ENCODE measurements at regions not wholly inside any gene's neighbourhood (a gene's known extent, or its start where the extent isn't known, plus 50 kb on each side); places are given as distances from the start of the nearest gene placed in this dataset.

GRCh38 chr5:6250121-6250520 lies 128.2 kb downstream of the MED10 start:
- H3F3A ChIP-seq (ENCODE audit: insufficient read depth, low read length, poor library complexity, severe bottlenecking) = no peaks in the 10 kb centered on the region
- H3K9ac ChIP-seq (ENCODE audit: low read length) = no peak overlapping the region
- no peaks in the 10 kb centered on the region for H3K9me2 ChIP-seq (ENCODE audit: insufficient read depth, low read length)
- H3K27ac ChIP-seq (ENCODE audit: low read length) = no peak overlapping the region
- no peaks in the 10 kb centered on the region for H3K27me3 ChIP-seq (ENCODE audit: insufficient read depth, low read depth, low read length)
- H3K4me3 ChIP-seq (ENCODE audit: low read length) = no peak overlapping the region
- no peaks in the 10 kb centered on the region for H3K79me2 ChIP-seq (replicated peaks; ENCODE audit: insufficient read depth, low read length)
- TF ChIP-seq SMC3 (conservative IDR thresholded peaks at IDR 0.05; ENCODE audit: poor library complexity) = no peak
- TF ChIP-seq CTCF (IDR thresholded peaks at IDR 0.05; ENCODE audit: poor library complexity, severe bottlenecking) = no peak
- no peak for TF ChIP-seq RAD21 (conservative IDR thresholded peaks at IDR 0.05)
- TF ChIP-seq TAF1 (IDR thresholded peaks at IDR 0.05; ENCODE audit: low read depth) = no peak
- no peak for TF ChIP-seq POLR2AphosphoS5 (IDR thresholded peaks at IDR 0.05)
- TF ChIP-seq MXI1 (conservative IDR thresholded peaks at IDR 0.05; ENCODE audit: poor library complexity, severe bottlenecking) = no peak
- no peak for TF ChIP-seq EP300 (conservative IDR thresholded peaks at IDR 0.05; ENCODE audit: poor library complexity, severe bottlenecking)
- no peak for TF ChIP-seq EZH2 (IDR thresholded peaks at IDR 0.05; ENCODE audit: borderline replicate concordance, insufficient read depth, low read length, poor library complexity, severe bottlenecking)
- TF ChIP-seq REST (IDR thresholded peaks at IDR 0.05; ENCODE audit: borderline replicate concordance) = no peak
- H2AFZ ChIP-seq (ENCODE audit: low read depth, low read length) = no peak overlapping the region
- H3K36me3 ChIP-seq (ENCODE audit: insufficient read depth, low read length) = no peaks in the 10 kb centered on the region
- no peaks in the 10 kb centered on the region for H3K9me3 ChIP-seq (ENCODE audit: low read length)
- H3K4me2 ChIP-seq (ENCODE audit: low read length) = no peak overlapping the region
- no peaks in the 10 kb centered on the region for H4K20me1 ChIP-seq (ENCODE audit: insufficient read depth)

- H3K27ac ChIP-seq (ENCODE audit: low read length) = no peak overlapping the region
- H3K9me2 ChIP-seq (ENCODE audit: insufficient read depth, low read length) = no peaks in the 10 kb centered on the region
- H2AFZ ChIP-seq (ENCODE audit: low read depth, low read length) = no peak overlapping the region
- no peak overlapping the region for H3K4me3 ChIP-seq (ENCODE audit: low read length)
- no peaks in the 10 kb centered on the region for H3K9me3 ChIP-seq (ENCODE audit: low read length)
- TF ChIP-seq EP300 (conservative IDR thresholded peaks at IDR 0.05; ENCODE audit: poor library complexity, severe bottlenecking) (no peak), SMC3 (conservative IDR thresholded peaks at IDR 0.05; ENCODE audit: poor library complexity) (no peak), CTCF (IDR thresholded peaks at IDR 0.05; ENCODE audit: poor library complexity, severe bottlenecking) (no peak), TAF1 (IDR thresholded peaks at IDR 0.05; ENCODE audit: low read depth) (no peak), POLR2AphosphoS5 (IDR thresholded peaks at IDR 0.05) (no peak), RAD21 (conservative IDR thresholded peaks at IDR 0.05) (no peak), REST (IDR thresholded peaks at IDR 0.05; ENCODE audit: borderline replicate concordance) (no peak), EZH2 (IDR thresholded peaks at IDR 0.05; ENCODE audit: borderline replicate concordance, insufficient read depth, low read length, poor library complexity, severe bottlenecking) (no peak), MXI1 (conservative IDR thresholded peaks at IDR 0.05; ENCODE audit: poor library complexity, severe bottlenecking) (no peak)
- H3K36me3 ChIP-seq (ENCODE audit: insufficient read depth, low read length) = no peaks in the 10 kb centered on the region
- no peak overlapping the region for H3K9ac ChIP-seq (ENCODE audit: low read length)
- H3F3A ChIP-seq (ENCODE audit: insufficient read depth, low read length, poor library complexity, severe bottlenecking) = no peaks in the 10 kb centered on the region
- no peak overlapping the region for H3K4me2 ChIP-seq (ENCODE audit: low read length)
- no peaks in the 10 kb centered on the region for H3K79me2 ChIP-seq (replicated peaks; ENCODE audit: insufficient read depth, low read length)
- no peaks in the 10 kb centered on the region for H3K27me3 ChIP-seq (ENCODE audit: insufficient read depth, low read depth, low read length)
- no peaks in the 10 kb centered on the region for H4K20me1 ChIP-seq (ENCODE audit: insufficient read depth)
Measured at GRCh38 chr5:6248132-6248531, 130.2 kb downstream of the MED10 start.

All from neural cell (in vitro differentiated cells).